Thymus (tissue), 11 donors: ENCODE measurements at regions not wholly inside any gene's neighbourhood (a gene's known extent, or its start where the extent isn't known, plus 50 kb on each side); places are given as distances from the start of the nearest gene placed in this dataset.
"Not testable (repeated sequence)": the region's sequence is repeated elsewhere in the genome, so short reads cannot be mapped to it uniquely, and the experiment has no call there.

Experiments
- DNase-seq, 9 donors: peaks; one replicate each; pipeline ENCODE4 v3.0.0-alpha.2; 2013; ENCODE audit warnings: low spot score in 9 of 9, low read depth in 6 of 9, missing footprints in 1 of 9
- H3K27ac ChIP-seq, 2 donors: one replicate each; pipeline ENCODE4 v1.5.1; 2013; ENCODE audit warnings: control low read depth in 1 of 2, low read depth in 1 of 2, low read length in 1 of 2, mild to moderate bottlenecking in 1 of 2, moderate library complexity in 1 of 2
- H3K27me3 ChIP-seq, 2 donors: one replicate each; pipeline ENCODE4 v1.5.1; 2013; ENCODE audit warnings: low read length in 1 of 2; ENCODE audit not compliant: control insufficient read depth in 2 of 2, insufficient read depth in 1 of 2
- H3K36me3 ChIP-seq, 2 donors: one replicate each; pipeline ENCODE4 v1.5.1; 2013; ENCODE audit warnings: low read length in 1 of 2, mild to moderate bottlenecking in 1 of 2, moderate library complexity in 1 of 2; ENCODE audit not compliant: control insufficient read depth in 2 of 2, insufficient read depth in 2 of 2
- H3K4me1 ChIP-seq, 2 donors: one replicate each; pipeline ENCODE4 v1.5.1; 2013; ENCODE audit warnings: low read length in 2 of 2; ENCODE audit not compliant: control insufficient read depth in 2 of 2, insufficient read depth in 2 of 2
- H3K4me3 ChIP-seq, 2 donors: one replicate each; pipeline ENCODE4 v1.5.1; 2013; ENCODE audit warnings: low read length in 2 of 2, control low read depth in 1 of 2, mild to moderate bottlenecking in 1 of 2
- H3K9me3 ChIP-seq, 2 donors: one replicate each; pipeline ENCODE4 v1.5.1; 2013; ENCODE audit warnings: low read length in 1 of 2, mild to moderate bottlenecking in 1 of 2; ENCODE audit not compliant: control insufficient read depth in 2 of 2, insufficient read depth in 1 of 2
- WGBS: extraction: QIAGEN DNeasy Blood & Tissue Kit; methylation state at CpG from one replicate; pipeline ENCODE4 v1.1.7; 2013; 5-methylcytosine and 5-hydroxymethylcytosine counted together
- donor health status: healthy.

DNA sequence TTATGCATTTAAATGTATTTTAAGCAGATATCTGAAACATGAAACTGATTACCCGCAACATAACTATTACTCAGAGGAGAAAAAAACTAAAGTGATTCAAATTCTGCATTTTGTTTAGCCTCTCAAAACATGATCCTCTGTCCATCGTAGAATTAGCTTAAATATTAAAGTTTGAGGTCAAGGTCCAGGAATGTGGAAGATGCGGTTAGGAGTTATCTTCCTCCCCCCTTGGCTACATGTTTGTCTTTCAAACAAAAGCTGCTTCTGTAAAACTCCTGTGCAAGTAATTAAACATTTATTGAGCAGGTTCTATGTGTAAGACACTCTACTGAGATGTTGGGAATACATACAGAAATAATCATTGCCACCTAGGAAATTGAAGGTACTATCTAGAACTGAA is 175.0 kb upstream of the ISL1 start:
- no peak overlapping the region for H3K27ac ChIP-seq
- DNase-seq, result no peak
- H3K36me3 ChIP-seq, result no peaks in the 10 kb centered on the region
- H3K9me3 ChIP-seq, result no peaks in the 10 kb centered on the region
- no peak overlapping the region for H3K4me3 ChIP-seq
- H3K4me1 ChIP-seq, result no peaks in the 10 kb centered on the region
- WGBS, result 93% methylated on average over 3 of the region's 3 CpGs
- H3K27me3 ChIP-seq, result no peaks in the 10 kb centered on the region

DNA sequence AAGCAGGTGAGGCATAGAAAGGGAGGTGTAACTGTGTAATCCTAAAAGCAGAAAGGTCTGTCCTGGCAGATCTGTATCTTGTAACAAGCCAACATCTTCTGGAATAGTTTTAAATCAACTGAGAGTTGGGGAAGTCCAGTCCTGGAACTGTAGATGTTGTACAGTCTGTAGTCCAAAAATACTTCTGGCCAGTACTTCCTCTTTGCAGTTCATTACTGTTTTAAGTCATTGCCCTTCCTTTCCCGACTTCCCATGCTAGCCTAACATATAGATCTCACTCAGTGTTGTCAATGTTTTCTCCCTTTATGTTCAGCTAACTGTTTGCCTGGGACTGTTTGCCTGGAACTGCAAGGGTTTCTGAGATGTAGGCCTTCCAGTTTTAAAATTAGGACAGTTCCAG is 168.5 kb upstream of the ISL1 start:
- H3K4me1 ChIP-seq, result no peaks in the 10 kb centered on the region
- H3K27me3 ChIP-seq, result no peaks in the 10 kb centered on the region
- H3K36me3 ChIP-seq, result no peaks in the 10 kb centered on the region
- no peaks in the 10 kb centered on the region for H3K9me3 ChIP-seq
- peak in 1 of 9 donors; percentile 2 for DNase-seq
- no peak overlapping the region for H3K4me3 ChIP-seq
- H3K27ac ChIP-seq, result no peak overlapping the region
- 8% methylated on average over 1 of the region's 1 CpG for WGBS

DNA sequence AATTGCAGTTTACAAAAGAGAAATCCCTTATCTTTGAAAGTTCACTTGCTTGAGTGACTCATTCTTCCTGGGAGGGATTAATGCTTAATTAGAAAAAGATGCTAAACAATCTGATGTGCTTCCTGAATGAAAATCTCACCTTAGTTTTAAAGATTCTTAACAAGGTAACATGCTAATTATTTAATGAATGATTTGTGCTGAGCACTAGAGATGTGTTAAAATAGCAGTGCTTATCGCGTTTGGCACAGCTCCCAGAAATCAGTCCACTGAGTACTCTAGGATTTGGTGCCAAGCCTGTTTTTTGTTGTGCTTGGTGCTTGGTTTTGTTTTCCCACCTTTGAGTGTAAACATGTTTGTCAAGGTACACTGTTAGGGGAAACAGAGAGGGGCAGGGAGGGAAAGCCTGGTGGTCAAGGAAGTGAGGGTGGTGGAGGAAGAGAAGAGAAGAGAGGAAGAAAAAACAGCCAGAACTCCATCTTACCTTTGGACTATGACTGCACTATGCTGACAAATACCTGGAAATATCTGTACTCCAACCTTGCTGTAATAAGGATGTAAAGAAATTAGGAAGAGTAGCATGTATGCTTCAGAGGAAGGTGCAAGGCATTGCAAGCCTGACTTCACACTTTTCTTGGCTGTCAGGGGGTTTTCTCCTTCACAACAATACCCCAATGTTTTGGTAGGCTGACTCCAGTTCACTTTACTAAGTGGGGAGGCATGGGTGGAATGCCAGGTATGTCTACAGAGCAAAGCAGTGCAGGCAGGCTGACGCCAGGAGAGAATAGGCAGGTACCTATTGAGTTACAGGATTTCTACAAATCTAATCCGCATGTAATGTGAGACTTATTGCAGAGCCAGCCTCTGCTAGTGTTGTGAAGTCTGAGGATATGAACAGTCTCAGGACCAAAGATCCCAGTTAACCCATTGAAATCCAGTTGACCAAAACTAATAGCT is 157.2 kb upstream of the ISL1 start:
- whole genome bisulfite sequencing, result 54% methylated on average over 4 of the region's 4 CpGs
- Histone ChIP-seq H3K4me1 (no peaks in the 10 kb centered on the region), H3K27ac (no peak overlapping the region), H3K9me3 (no peaks in the 10 kb centered on the region), H3K4me3 (no peak overlapping the region), H3K27me3 (no peaks in the 10 kb centered on the region), H3K36me3 (no peaks in the 10 kb centered on the region)
- peak in 1 of 9 donors; percentile 3 for DNase-seq

DNA sequence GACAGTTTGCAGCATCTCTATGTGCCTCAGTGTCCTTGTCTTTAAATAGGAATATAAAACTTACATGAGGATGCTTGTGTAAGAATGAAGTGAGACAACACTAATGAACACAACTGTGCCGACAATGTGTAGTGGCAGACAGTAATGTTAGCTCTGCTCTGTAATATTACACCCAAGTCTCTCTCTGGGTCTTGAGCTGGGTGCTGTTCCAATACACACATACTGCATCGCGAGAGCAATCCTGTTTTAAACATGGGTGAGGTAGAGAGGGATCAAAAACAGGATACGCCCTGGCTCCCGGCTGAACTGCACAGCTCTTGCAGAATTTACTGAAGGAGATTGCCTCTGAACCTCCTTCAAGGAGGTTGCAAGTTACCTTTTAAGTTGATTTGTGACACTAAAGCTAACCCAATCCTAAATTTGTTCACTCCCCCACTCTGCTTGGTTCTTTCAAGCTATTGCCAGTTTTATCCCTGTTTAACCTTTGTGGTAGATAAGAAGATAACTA is 155.2 kb upstream of the ISL1 start:
- no peaks in the 10 kb centered on the region for H3K9me3 ChIP-seq
- no peak overlapping the region for H3K27ac ChIP-seq
- no peaks in the 10 kb centered on the region for H3K4me1 ChIP-seq
- no peaks in the 10 kb centered on the region for H3K27me3 ChIP-seq
- H3K36me3 ChIP-seq, result no peaks in the 10 kb centered on the region
- no peak overlapping the region for H3K4me3 ChIP-seq
- no peak for DNase-seq
- WGBS, result 86% methylated on average over 5 of the region's 5 CpGs

DNA sequence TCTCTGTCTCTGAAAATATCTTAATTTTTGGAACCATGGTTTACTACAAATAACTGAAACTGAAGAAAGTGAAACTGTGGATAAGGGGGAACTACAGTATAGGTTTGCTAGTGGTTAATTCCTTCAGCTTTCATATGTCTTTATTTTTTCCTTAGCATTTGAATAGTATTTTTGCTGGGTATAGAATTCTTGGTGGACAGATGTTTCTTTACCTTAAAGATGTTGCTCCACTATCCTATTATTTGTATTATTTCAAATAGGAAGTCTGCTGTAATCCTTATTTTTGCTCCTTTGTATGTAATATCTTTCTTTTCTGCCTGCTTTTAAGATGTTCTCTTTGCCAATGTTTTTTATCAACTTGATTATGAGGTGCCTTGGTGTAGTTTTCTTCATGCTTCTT is 152.9 kb upstream of the ISL1 start:
- Histone ChIP-seq H3K4me1 (no peaks in the 10 kb centered on the region), H3K27ac (no peak overlapping the region), H3K9me3 (no peaks in the 10 kb centered on the region), H3K27me3 (no peaks in the 10 kb centered on the region), H3K4me3 (no peak overlapping the region), H3K36me3 (no peaks in the 10 kb centered on the region)
- no peak for DNase-seq

DNA sequence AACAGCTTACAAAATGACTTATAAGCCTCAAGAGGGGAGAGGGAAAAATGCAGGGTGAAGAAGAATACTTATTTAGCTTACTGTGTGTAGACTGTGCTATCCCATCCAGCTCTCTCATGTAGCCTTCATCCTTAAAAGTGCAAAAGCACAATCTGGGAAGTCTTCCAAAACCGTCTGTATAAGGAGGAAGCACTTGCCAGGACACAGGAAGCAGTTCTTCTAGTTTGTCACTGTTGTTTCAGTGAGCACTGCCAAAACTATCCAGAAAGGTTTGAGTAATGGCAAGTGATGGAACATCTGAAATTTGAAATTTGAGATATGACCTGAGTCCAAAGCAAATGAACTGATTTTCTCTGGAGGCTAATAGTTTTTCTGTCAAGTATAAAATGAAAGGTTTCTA is 140.8 kb upstream of the ISL1 start:
- Histone ChIP-seq H3K27me3 (no peaks in the 10 kb centered on the region), H3K27ac (peak overlapping the region in 1 of 2 donors; percentile 31), H3K4me3 (no peak overlapping the region), H3K36me3 (no peaks in the 10 kb centered on the region), H3K9me3 (no peaks in the 10 kb centered on the region), H3K4me1 (no peaks in the 10 kb centered on the region)
- WGBS, result 11% methylated on average over 1 of the region's 1 CpG
- DNase-seq, result no peak

DNA sequence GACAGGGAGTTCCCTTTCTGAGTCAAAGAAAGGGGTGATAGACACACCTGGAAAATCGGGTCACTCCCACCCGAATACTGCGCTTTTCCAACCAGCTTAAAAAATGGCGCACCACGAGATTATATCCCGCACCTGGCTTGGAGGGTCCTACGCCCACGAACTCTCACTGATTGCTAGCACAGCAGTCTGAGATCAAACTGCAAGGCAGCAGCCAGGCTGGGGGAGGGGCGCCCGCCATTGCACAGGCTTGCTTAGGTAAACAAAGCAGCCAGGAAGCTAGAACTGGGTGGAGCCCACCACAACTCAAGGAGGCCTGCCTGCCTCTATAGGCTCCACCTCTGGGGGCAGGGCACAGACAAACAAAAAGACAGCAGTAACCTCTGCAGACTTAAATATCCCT is 132.3 kb upstream of the ISL1 start:
- not testable (repeated sequence) for H3K4me1 ChIP-seq, H3K27ac ChIP-seq, DNase-seq, H3K9me3 ChIP-seq, H3K4me3 ChIP-seq, H3K27me3 ChIP-seq, H3K36me3 ChIP-seq
- WGBS, result 98% methylated on average over 10 of the region's 10 CpGs

GRCh38 chr5:51271261-51271660 is 112.0 kb upstream of the ISL1 start:
- no peaks in the 10 kb centered on the region for H3K27me3 ChIP-seq
- H3K9me3 ChIP-seq, result no peaks in the 10 kb centered on the region
- H3K4me3 ChIP-seq, result no peak overlapping the region
- 90% methylated on average over 6 of the region's 6 CpGs for WGBS
- no peaks in the 10 kb centered on the region for H3K36me3 ChIP-seq
- DNase-seq, result no peak
- no peak overlapping the region for H3K27ac ChIP-seq
- H3K4me1 ChIP-seq, result no peaks in the 10 kb centered on the region

DNA sequence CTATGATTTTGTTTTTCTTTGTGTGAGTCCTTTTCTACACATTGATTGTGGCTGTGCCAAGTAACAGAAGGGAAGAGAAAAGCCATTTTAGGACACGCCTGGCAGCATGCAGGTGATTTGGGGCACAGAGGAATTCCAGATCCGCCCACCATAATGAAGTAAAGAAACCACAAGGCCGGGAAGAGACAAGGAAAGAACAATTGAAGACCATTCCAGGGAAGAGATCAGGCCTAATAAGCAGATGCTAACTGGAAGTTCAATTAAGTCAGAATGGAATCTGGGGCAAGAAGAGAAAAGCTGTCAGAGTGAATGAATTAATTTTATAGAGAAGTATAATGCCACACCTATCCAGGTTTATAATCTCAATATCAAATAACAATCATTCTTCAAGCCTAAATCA is 110.2 kb upstream of the ISL1 start:
- 65% methylated on average over 3 of the region's 3 CpGs for WGBS
- Histone ChIP-seq H3K36me3 (no peaks in the 10 kb centered on the region), H3K4me3 (no peak overlapping the region), H3K27me3 (no peaks in the 10 kb centered on the region), H3K9me3 (no peaks in the 10 kb centered on the region), H3K4me1 (no peaks in the 10 kb centered on the region), H3K27ac (no peak overlapping the region)
- DNase-seq, result no peak
